OCI-M2 (cell line): ENCODE measurements at regions not wholly inside any gene's neighbourhood (a gene's known extent, or its start where the extent isn't known, plus 50 kb on each side); places are given as distances from the start of the nearest gene placed in this dataset.

ENCODE experiments used
- DNase-seq: peaks from one replicate; lab custom pipeline; 2025; ENCODE audit not compliant: unreplicated experiment; lab: John Stamatoyannopoulos, UW

DNA sequence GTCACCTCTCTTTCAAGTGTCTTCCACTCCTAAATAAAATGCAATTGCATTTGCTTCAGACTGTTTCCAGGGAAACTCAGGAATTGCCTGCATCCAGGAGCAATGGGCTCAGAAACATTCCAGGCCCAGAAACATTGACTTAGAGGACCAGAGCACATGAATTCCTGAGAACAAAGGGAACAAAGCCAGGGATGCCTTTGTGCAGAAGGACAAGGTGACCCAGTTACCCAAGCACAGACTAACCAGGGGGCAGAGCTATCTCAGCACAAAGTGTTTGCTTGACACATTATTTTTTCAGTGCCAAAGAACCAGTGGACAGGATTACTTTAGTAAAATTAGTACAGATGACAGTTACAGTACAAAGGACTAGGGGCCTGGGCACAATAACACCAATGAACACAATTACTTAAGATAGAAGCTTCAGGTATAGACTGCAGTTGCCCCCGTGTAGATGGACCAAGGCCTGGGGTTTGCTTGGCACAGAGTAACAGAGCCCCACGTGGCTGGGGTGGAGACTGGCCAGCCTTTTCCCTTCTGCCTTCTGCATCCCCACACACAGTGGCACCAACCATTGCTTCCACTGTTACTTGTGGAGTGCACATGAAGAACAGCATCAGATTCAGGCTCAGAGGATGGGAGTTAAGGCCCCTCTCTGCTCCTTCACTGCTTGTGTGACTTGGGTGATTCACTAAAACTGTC is 500.8 kb downstream of the INSC start:
- no peak for DNase-seq

- no peak for DNase-seq
Observed at GRCh38 chr11:15616130-15617105, 501.7 kb downstream of the INSC start.

- DNase-seq, result no peak
Observed at GRCh38 chr11:15617126-15617525, 502.4 kb downstream of the INSC start.

DNA sequence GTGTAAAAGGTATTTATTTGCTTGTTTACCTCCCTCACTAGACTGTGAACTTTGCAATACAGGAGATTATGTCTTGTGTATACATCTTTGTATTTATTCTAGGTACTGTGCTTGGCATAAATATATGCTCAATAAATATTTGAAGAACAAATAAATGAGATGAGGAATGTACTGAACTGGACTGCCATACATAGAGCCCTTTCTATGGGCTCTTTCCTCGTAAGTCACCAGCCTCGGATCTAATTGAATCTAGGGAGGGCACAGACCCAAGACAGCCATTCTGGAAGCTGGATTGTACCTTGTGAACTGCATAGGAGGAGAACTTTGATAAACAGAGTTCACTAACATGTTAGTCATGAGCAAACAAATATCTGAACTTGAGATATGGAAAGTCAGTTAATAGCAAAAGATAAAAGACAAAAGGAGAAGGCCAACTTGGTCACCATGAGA is 503.9 kb downstream of the INSC start:
- DNase-seq, result no peak

DNA sequence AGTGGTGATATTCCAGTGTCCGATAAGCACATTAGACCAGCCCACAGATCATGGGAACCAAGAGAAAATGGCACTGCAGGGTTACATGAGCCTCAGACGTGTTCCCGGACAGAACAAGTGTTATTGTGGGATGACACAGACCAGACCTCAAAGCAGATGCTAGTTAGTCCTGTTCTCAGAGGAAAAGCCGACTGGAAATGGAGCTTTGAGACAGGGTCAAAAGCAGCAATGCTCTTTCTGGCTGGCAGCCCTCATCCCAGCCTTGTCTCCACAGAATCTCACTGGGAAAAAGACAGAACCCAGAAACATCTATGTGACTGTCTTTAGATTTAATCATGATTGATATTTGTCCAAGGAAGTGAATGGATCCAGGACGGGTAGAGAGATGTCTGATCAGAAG is 506.8 kb downstream of the INSC start:
- no peak for DNase-seq

DNA sequence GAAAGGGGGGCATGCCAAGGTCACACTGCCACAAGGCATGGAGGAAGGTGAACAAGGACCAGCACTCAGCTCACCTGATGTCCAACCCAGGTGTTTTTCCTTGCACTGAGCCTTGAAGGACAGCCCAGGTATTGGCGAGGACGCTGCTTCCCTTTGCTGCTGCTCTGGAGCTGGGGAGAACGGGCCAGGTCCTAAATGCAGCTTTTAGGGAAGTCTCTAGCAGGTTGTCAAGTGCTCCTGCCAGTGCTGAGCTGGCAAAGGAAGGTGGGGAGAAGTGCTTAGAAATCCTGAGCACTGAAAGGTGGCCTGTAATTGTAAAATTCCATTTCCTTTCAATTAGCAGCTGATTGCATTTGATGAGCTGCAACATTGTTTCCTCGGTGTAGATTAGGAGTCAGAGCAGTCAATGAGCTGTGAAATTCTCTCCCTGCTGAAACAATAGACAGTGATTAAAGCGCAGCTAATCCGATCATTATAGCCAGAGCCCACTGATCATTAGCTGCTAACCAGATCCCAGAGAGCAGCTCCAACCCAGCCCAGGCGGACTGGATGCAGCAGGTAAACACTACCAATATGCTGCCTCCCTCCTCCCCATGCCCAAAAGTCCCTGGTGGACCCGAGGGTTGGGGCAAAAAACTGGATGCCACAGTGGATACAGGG is 507.6 kb downstream of the INSC start:
- no peak for DNase-seq

GRCh38 chr11:15624701-15625100 is 510.0 kb downstream of the INSC start:
- no peak for DNase-seq

DNA sequence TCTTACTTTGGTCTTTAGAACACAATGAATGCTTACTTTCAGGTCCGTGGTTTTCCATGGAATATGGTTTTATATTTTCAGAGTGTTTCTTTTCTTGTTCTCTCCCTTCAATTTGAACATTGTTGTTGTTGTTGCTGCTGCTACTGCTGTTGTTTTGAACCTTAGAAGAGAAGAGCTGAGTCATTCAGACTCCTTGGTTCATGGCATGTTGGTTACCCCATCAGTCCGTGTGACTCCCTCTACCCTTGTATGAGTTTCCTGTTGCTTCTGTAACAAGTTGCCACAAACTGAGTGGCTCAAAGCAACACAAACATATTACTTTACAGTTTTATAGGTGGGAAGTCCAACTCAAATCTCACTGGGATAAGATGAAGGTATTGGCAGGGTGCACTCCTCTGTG is 511.0 kb downstream of the INSC start:
- no peak for DNase-seq

DNA sequence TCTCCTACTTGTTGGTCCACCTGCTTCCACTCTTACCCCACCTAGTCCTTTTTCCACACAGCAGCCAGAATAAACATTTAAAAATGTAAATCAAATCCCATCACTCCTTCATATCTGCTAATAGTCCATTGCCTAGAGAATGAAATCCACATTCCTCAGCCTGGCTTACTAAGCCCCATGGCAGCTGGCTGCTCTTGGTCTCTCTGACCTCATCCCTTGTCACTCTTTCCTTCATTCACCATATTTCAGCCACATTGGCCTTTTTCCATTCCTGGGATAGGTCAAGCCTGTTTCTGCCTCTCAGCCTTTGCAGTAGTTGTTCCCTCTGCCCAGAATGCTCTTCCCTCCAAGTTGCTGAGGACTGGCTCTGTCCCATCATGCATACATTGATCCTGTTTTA is 512.8 kb downstream of the INSC start:
- DNase-seq, result no peak

- no peak for DNase-seq
Observed at GRCh38 chr11:15629690-15630321, 515.1 kb downstream of the INSC start.

- DNase-seq, result no peak
Observed at GRCh38 chr11:15630896-15631295, 516.2 kb downstream of the INSC start.

GRCh38 chr11:15635521-15635920 is 520.8 kb downstream of the INSC start:
- no peak for DNase-seq

DNA sequence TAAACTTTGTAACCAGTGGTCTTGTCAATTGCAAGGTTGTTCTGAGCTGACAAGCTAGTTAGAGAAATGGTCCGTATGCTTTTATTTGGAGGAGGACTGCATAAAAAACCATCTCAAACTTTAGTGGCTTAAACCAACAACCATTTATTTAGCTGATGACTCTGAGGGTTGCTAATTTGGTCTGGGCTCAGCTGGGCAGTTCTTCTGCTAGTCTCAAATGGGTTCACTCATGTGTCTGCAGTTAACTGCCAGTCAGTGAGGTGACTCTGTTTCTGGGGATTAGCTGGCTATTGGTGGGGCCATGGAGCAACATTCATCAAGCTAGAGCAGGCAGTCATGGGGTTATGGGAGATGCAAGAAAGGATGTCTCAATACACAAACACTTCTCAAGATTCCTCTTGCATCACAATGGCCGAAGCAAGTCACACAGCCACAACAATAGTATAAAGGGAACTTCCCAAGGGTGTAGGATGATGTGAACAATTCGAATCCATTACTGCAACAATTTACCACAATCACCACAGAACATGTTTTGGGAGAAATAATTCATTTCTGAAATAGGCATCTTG is 521.9 kb downstream of the INSC start:
- no peak for DNase-seq

- no peak for DNase-seq
Observed at GRCh38 chr11:15638386-15638787, 523.7 kb downstream of the INSC start.

DNA sequence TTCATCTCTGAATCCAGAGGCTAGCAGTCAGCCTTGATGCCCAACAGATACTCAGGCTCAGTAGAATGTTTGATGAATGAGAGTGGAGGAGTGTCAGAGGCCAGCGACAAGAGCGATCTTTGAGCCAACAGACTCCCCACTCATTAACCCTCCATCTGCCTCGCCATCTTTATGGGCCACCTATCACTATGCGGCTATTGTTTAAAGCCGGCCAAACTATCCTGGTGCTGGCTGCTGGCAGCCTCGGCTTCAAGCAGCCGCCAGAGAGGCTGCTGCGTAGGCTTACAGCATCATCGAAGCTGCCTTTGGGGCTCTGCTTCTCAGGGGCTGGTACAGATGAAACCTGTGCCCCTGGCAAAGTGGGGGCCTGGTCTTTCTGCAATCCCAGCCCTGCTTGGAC is 525.6 kb downstream of the INSC start:
- DNase-seq, result no peak

DNA sequence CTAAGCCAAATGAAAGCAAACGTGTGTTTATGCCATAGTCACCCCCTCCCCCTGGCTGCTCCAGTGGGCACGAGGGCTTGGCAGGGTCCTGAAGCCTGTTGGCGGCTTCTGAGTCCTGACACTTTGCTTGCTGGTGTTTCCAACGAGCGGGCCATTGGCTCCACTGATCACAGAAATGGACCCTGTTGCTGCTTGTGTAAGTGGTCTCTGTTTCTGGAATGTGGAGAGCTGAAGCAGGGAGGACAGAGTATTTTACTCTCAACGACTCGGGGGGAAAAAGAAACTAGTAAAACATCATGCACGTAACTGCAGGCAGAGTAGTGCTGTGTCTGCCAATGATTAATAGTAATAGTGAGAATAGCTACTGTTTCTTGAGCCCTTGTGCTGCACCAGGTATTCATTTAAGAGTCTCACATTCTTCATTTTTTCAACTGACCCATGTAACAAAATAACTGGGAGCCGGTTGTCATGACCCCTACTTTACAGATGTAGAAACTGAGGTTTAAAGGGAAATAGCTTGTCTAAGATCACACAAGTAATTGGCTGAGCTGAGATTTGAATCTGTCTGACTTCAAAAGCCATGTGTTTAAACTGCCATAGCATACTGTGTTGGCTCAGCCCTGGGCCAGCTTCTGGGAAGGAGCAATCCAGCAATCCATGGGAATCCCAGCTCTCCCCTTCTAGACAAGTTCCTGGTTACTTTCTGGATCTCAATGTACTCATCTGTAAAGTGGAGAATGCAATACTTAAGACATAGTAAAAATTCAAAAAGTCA is 526.7 kb downstream of the INSC start:
- no peak for DNase-seq

- no peak for DNase-seq
Observed at GRCh38 chr11:15645201-15645600, 530.5 kb downstream of the INSC start.

DNA sequence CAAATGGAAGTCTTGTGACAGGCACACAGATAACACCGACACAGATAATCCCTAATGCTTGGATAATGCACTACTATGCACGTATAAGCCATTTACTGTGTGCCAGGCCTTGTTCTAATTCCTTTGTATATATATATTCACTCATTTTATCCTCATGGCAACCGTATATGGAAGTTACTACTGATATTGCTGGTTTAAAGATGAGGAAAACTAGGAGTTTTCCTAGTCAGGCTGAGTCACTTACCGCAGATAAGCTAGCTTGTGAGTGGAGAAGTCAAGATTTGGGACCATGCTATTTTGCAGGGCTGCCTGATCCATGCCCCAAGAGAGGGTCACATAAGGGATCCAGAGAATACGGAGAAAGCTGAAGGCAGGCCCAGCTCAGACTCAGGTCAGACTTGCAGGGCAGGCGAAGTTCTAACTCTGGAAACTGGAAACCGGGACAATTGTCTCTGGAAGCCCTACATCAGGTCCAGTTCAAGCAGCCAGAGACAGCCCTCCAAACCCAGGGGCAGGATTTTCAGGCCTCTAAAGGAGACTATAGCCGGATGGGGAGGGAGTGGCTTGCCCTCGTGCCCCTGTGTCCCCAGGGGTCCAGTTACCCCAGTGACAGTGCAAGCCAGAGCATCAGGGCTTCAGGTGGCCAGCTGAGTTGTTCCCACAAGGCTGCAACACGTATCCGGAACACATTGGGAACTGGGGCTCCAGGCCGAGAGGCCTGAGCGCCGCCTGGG is 534.8 kb downstream of the INSC start:
- DNase-seq, result no peak
